ENCODE measurements at regions not wholly inside any gene's neighbourhood (a gene's known extent, or its start where the extent isn't known, plus 50 kb on each side); places are given as distances from the start of the nearest gene placed in this dataset.

DNA sequence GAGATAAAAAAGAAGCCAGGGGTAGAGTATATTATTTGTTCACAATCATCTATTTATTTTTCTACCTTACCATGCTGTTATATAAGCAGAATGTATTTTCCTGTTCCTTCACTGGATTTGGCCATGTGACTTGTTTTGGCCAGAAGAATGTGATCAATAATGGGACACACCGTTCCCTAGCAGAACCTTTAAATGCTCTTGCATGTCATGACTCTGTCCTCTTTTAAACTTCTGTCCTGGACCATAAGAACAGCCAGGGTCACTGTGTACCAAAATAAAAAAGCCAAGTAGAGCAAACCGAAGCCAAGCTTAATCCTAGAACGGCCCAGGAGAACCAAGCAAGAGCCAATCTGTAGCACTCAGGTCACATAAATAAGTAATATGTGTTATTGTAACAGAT lies 1682.4 kb downstream of the LRRC4C start:
- Histone ChIP-seq H2AFZ (ENCODE audit: low read depth, low read length) (no peak overlapping the region), H3K4me2 (ENCODE audit: low read length) (no peak overlapping the region), H3K4me3 (ENCODE audit: low read length) (no peak overlapping the region), H3K9ac (ENCODE audit: low read length) (no peak overlapping the region), H3K27me3 (ENCODE audit: low read depth, low read length) (no peaks in the 10 kb centered on the region), H4K20me1 (ENCODE audit: insufficient read depth, low read length) (no peaks in the 10 kb centered on the region), H3K4me1 (ENCODE audit: low read length) (no peaks in the 10 kb centered on the region; the same call in 1 of the 2 replicates), H3K79me2 (ENCODE audit: low read length) (no peaks in the 10 kb centered on the region), H3K27ac (ENCODE audit: low read length) (no peak overlapping the region), H3K9me3 (ENCODE audit: insufficient read depth, low read length) (no peaks in the 10 kb centered on the region), H3K36me3 (replicated peaks; ENCODE audit: low read depth, low read length) (no peaks in the 10 kb centered on the region)
- TF ChIP-seq, protein P1, sequence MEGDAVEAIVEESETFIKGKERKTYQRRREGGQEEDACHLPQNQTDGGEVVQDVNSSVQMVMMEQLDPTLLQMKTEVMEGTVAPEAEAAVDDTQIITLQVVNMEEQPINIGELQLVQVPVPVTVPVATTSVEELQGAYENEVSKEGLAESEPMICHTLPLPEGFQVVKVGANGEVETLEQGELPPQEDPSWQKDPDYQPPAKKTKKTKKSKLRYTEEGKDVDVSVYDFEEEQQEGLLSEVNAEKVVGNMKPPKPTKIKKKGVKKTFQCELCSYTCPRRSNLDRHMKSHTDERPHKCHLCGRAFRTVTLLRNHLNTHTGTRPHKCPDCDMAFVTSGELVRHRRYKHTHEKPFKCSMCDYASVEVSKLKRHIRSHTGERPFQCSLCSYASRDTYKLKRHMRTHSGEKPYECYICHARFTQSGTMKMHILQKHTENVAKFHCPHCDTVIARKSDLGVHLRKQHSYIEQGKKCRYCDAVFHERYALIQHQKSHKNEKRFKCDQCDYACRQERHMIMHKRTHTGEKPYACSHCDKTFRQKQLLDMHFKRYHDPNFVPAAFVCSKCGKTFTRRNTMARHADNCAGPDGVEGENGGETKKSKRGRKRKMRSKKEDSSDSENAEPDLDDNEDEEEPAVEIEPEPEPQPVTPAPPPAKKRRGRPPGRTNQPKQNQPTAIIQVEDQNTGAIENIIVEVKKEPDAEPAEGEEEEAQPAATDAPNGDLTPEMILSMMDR (IDR thresholded peaks at IDR 0.05; ENCODE audit: low read depth, low read length) = no peak
- TF ChIP-seq EZH2phosphoT487 (IDR thresholded peaks at IDR 0.05; ENCODE audit: low read depth) = no peak

DNA sequence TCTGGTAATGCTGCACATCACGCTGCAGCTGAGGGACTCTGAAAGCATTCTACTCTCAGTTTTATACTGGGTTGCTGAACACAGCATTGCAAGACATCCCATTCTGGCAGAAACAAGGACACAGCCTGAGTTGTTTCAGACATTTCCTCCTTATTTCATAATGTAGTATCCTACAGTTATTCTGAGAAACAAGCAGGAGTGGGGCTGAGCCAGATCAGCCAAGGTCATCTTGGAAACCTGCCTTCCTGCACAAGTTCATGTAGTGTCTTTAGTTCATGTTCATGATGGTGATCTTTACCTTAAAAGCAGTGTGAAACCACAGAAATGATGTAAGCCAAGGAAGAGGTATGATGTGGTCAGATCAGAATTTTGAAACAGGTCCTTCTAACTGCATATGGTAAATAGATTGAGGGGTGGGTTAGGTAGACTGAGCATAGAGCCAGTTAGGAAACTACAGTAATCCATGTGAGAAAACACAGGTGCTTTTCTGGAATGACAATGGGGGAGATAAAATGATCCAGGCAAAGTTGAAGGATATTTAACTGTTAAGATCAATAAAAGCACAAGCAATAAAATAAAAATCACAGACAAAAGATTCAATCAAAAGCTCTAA lies 1686.8 kb downstream of the LRRC4C start:
- no peaks in the 10 kb centered on the region for H3K9me3 ChIP-seq (ENCODE audit: insufficient read depth, low read length)
- H2AFZ ChIP-seq (ENCODE audit: low read depth, low read length) = no peak overlapping the region
- H3K9ac ChIP-seq (ENCODE audit: low read length) = no peak overlapping the region
- H3K79me2 ChIP-seq (ENCODE audit: low read length) = no peaks in the 10 kb centered on the region
- H3K36me3 ChIP-seq (replicated peaks; ENCODE audit: low read depth, low read length) = no peaks in the 10 kb centered on the region
- no peaks in the 10 kb centered on the region for H4K20me1 ChIP-seq (ENCODE audit: insufficient read depth, low read length)
- no peak overlapping the region for H3K4me2 ChIP-seq (ENCODE audit: low read length)
- H3K4me1 ChIP-seq (ENCODE audit: low read length) = no peaks in the 10 kb centered on the region
- no peak overlapping the region for H3K27ac ChIP-seq (ENCODE audit: low read length)
- TF ChIP-seq EZH2phosphoT487 (IDR thresholded peaks at IDR 0.05; ENCODE audit: low read depth) = no peak
- TF ChIP-seq, protein P1 (IDR thresholded peaks at IDR 0.05; ENCODE audit: low read depth, low read length) = no peak
- H3K4me3 ChIP-seq (ENCODE audit: low read length) = no peak overlapping the region
- no peaks in the 10 kb centered on the region for H3K27me3 ChIP-seq (ENCODE audit: low read depth, low read length)

DNA sequence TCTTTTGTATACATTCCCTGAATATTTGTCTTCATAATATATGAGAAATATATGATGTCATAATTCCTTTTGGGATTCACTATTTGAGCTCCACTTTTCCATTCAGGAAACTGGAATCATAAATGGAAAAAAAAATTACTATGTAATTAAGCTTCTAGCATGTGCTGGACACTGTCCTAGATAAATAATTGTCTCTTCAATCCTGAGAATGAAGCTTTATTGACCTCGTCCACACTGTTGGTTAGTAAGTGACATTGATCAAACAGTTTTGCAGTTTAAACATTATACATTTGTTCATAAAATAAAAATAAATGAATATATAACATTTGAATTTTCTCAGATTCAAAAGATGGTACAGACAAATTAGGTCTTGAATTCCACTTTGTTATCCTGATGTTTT lies 1691.2 kb downstream of the LRRC4C start:
- no peak for TF ChIP-seq EZH2phosphoT487 (IDR thresholded peaks at IDR 0.05; ENCODE audit: low read depth)
- TF ChIP-seq, protein P1 (IDR thresholded peaks at IDR 0.05; ENCODE audit: low read depth, low read length) = no peak
- Histone ChIP-seq H4K20me1 (ENCODE audit: insufficient read depth, low read length) (no peaks in the 10 kb centered on the region), H3K79me2 (ENCODE audit: low read length) (no peaks in the 10 kb centered on the region), H3K9me3 (ENCODE audit: insufficient read depth, low read length) (no peaks in the 10 kb centered on the region), H3K4me3 (ENCODE audit: low read length) (no peak overlapping the region), H3K4me1 (ENCODE audit: low read length) (no peaks in the 10 kb centered on the region), H3K9ac (ENCODE audit: low read length) (no peak overlapping the region), H3K4me2 (ENCODE audit: low read length) (no peak overlapping the region), H3K27ac (ENCODE audit: low read length) (no peak overlapping the region), H3K27me3 (ENCODE audit: low read depth, low read length) (no peaks in the 10 kb centered on the region), H3K36me3 (replicated peaks; ENCODE audit: low read depth, low read length) (no peaks in the 10 kb centered on the region), H2AFZ (ENCODE audit: low read depth, low read length) (no peak overlapping the region)

DNA sequence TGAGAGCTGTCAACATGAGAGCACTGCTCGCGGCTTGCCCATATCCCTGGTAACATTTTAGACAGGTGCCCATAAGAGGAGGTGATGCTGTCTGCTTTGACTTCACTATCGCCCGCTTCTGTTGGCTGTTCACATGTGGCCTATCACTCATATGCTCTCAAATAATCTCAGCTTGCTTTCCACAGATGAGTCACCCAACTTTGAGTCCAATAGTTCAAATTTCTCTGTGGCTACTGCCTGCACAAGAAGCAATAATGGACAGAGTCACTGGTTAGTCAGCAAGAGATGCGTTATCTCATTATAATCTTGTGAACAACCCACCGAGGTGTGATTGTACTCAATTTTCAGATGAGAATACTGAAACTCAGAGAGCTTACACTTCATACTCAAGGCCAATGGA lies 1714.1 kb downstream of the LRRC4C start:
- Histone ChIP-seq H3K27ac (ENCODE audit: low read length) (no peak overlapping the region), H3K4me1 (ENCODE audit: low read length) (no peaks in the 10 kb centered on the region), H3K9me3 (ENCODE audit: insufficient read depth, low read length) (no peaks in the 10 kb centered on the region), H3K36me3 (replicated peaks; ENCODE audit: low read depth, low read length) (no peaks in the 10 kb centered on the region), H3K4me3 (ENCODE audit: low read length) (no peak overlapping the region), H4K20me1 (ENCODE audit: insufficient read depth, low read length) (no peaks in the 10 kb centered on the region), H3K4me2 (ENCODE audit: low read length) (no peak overlapping the region), H2AFZ (ENCODE audit: low read depth, low read length) (no peak overlapping the region), H3K27me3 (ENCODE audit: low read depth, low read length) (no peaks in the 10 kb centered on the region), H3K9ac (ENCODE audit: low read length) (no peak overlapping the region), H3K79me2 (ENCODE audit: low read length) (no peaks in the 10 kb centered on the region)
- no peak for TF ChIP-seq EZH2phosphoT487 (IDR thresholded peaks at IDR 0.05; ENCODE audit: low read depth)
- TF ChIP-seq, protein P1 (IDR thresholded peaks at IDR 0.05; ENCODE audit: low read depth, low read length) = no peak
